ENCODE measurements at regions not wholly inside any gene's neighbourhood (a gene's known extent, or its start where the extent isn't known, plus 50 kb on each side); places are given as distances from the start of the nearest gene placed in this dataset.

DNA sequence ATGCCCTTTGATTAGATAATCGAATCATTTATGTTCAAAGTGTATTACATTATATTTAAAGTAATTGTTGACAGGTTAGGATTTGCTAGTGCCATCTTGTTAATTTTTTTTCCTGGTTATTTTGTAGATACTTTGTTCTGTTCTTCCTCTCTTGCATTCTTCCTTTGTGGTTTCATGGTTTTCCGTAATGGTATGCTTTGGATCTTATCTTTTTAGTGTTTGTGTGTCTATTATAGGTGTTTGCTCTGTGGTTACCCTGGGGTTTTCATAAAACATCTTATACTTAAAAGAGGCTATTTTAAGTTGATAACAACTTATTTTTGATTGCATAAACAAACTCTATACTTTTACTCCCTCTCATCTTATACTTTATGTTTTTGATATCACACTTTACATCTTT, 108.2 kb upstream of the SRD5A3 start:
- no peak overlapping the region for H3K27ac ChIP-seq (ENCODE audit: low read depth, low read length)
- H4K20me1 ChIP-seq (ENCODE audit: insufficient read depth, low read length), result no peaks in the 10 kb centered on the region
- no peaks in the 10 kb centered on the region for H3K27me3 ChIP-seq (ENCODE audit: insufficient read depth, low read length)
- no peak overlapping the region for H3K4me3 Mint-ChIP-seq (ENCODE audit: unreplicated experiment)
- H3K4me1 Mint-ChIP-seq (ENCODE audit: low read depth, unreplicated experiment), result no peaks in the 10 kb centered on the region
- no peaks in the 10 kb centered on the region for H3K4me1 ChIP-seq (ENCODE audit: insufficient read depth, low read length)
- FAIRE-seq (no peak), DNase-seq (ENCODE audit: low read depth) (no peak)
- no peak overlapping the region for H3K4me2 ChIP-seq (ENCODE audit: low read length)
- H3K36me3 ChIP-seq (ENCODE audit: insufficient read depth, low read length), result no peaks in the 10 kb centered on the region
- no peak overlapping the region for H3K4me3 ChIP-seq (ENCODE audit: insufficient read depth, low read depth, low read length)
- H3K27me3 Mint-ChIP-seq (ENCODE audit: low read depth, unreplicated experiment), result no peaks in the 10 kb centered on the region
- peaks cover 29% of the 10 kb centered on the region for H3K9me3 Mint-ChIP-seq (ENCODE audit: unreplicated experiment)
- H3K79me2 ChIP-seq (ENCODE audit: insufficient read depth, low read length), result no peaks in the 10 kb centered on the region
- no peak overlapping the region for H2AFZ ChIP-seq (ENCODE audit: low read depth, low read length)
- no peaks in the 10 kb centered on the region for H3K36me3 Mint-ChIP-seq (ENCODE audit: low read depth, unreplicated experiment)
- TF ChIP-seq CTCF (IDR thresholded peaks at IDR 0.05; ENCODE audit: insufficient read depth, low read depth, low read length) (no peak), EZH2 (IDR thresholded peaks at IDR 0.05; ENCODE audit: insufficient read depth, low read length) (no peak)
- no peak overlapping the region for H3K27ac Mint-ChIP-seq (ENCODE audit: unreplicated experiment)
- H3K9me3 ChIP-seq (ENCODE audit: insufficient read depth, low read depth, low read length), result no peaks in the 10 kb centered on the region
- no peak overlapping the region for H3K9ac ChIP-seq (ENCODE audit: low read length)

DNA sequence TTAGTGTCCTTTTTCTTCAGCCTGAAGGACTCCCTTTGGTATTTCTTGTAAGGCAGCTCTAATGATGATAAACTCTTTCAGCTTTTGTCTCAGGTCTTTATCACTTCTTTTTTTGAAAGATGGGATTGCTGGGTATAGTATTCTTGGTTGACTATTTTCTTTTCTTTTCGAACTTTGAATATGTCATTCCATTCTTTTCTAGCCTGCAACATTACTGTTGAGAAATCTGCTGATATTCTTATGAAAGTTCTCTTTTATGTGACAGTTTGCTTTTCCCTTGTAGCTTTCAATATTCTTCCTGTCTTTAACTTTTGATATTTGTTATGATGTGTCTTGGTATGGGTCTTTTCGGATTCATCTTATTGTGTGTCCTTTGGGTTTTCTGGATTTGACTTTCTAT, 107.6 kb upstream of the SRD5A3 start:
- H3K4me2 ChIP-seq (ENCODE audit: low read length), result no peak overlapping the region
- no peak for DNase-seq (ENCODE audit: low read depth)
- H3K79me2 ChIP-seq (ENCODE audit: insufficient read depth, low read length), result no peaks in the 10 kb centered on the region
- Mint-ChIP-seq H3K4me1 (ENCODE audit: low read depth, unreplicated experiment) (no peaks in the 10 kb centered on the region), H3K27me3 (ENCODE audit: low read depth, unreplicated experiment) (no peaks in the 10 kb centered on the region), H3K36me3 (ENCODE audit: low read depth, unreplicated experiment) (no peaks in the 10 kb centered on the region), H3K4me3 (ENCODE audit: unreplicated experiment) (no peak overlapping the region), H3K9me3 (ENCODE audit: unreplicated experiment) (peaks cover 28% of the 10 kb centered on the region), H3K27ac (ENCODE audit: unreplicated experiment) (no peak overlapping the region)
- no peaks in the 10 kb centered on the region for H4K20me1 ChIP-seq (ENCODE audit: insufficient read depth, low read length)
- H3K9ac ChIP-seq (ENCODE audit: low read length), result no peak overlapping the region
- H3K27ac ChIP-seq (ENCODE audit: low read depth, low read length), result no peak overlapping the region
- TF ChIP-seq CTCF (IDR thresholded peaks at IDR 0.05; ENCODE audit: insufficient read depth, low read depth, low read length), result no peak
- no peak for TF ChIP-seq EZH2 (IDR thresholded peaks at IDR 0.05; ENCODE audit: insufficient read depth, low read length)
- H3K36me3 ChIP-seq (ENCODE audit: insufficient read depth, low read length), result no peaks in the 10 kb centered on the region
- no peaks in the 10 kb centered on the region for H3K4me1 ChIP-seq (ENCODE audit: insufficient read depth, low read length)
- FAIRE-seq, result no peak
- H3K9me3 ChIP-seq (ENCODE audit: insufficient read depth, low read depth, low read length), result no peaks in the 10 kb centered on the region
- H2AFZ ChIP-seq (ENCODE audit: low read depth, low read length), result no peak overlapping the region
- no peak overlapping the region for H3K4me3 ChIP-seq (ENCODE audit: insufficient read depth, low read depth, low read length)
- H3K27me3 ChIP-seq (ENCODE audit: insufficient read depth, low read length), result no peaks in the 10 kb centered on the region

GRCh38 chr4:55241461-55241860, 104.6 kb upstream of the SRD5A3 start:
- no peaks in the 10 kb centered on the region for H3K36me3 Mint-ChIP-seq (ENCODE audit: low read depth, unreplicated experiment)
- Histone ChIP-seq H3K9me3 (ENCODE audit: insufficient read depth, low read depth, low read length) (no peaks in the 10 kb centered on the region), H3K27me3 (ENCODE audit: insufficient read depth, low read length) (no peaks in the 10 kb centered on the region), H4K20me1 (ENCODE audit: insufficient read depth, low read length) (no peaks in the 10 kb centered on the region), H3K4me3 (ENCODE audit: insufficient read depth, low read depth, low read length) (no peak overlapping the region), H2AFZ (ENCODE audit: low read depth, low read length) (no peak overlapping the region), H3K4me1 (ENCODE audit: insufficient read depth, low read length) (no peaks in the 10 kb centered on the region), H3K27ac (ENCODE audit: low read depth, low read length) (no peak overlapping the region), H3K4me2 (ENCODE audit: low read length) (no peak overlapping the region), H3K79me2 (ENCODE audit: insufficient read depth, low read length) (no peaks in the 10 kb centered on the region), H3K9ac (ENCODE audit: low read length) (no peak overlapping the region), H3K36me3 (ENCODE audit: insufficient read depth, low read length) (no peaks in the 10 kb centered on the region)
- FAIRE-seq, result no peak
- H3K4me1 Mint-ChIP-seq (ENCODE audit: low read depth, unreplicated experiment), result no peaks in the 10 kb centered on the region
- no peak overlapping the region for H3K27ac Mint-ChIP-seq (ENCODE audit: unreplicated experiment)
- peaks cover 14% of the 10 kb centered on the region for H3K9me3 Mint-ChIP-seq (ENCODE audit: unreplicated experiment)
- TF ChIP-seq CTCF (IDR thresholded peaks at IDR 0.05; ENCODE audit: insufficient read depth, low read depth, low read length) (no peak), EZH2 (IDR thresholded peaks at IDR 0.05; ENCODE audit: insufficient read depth, low read length) (no peak)
- no peak for DNase-seq (ENCODE audit: low read depth)
- no peaks in the 10 kb centered on the region for H3K27me3 Mint-ChIP-seq (ENCODE audit: low read depth, unreplicated experiment)
- no peak overlapping the region for H3K4me3 Mint-ChIP-seq (ENCODE audit: unreplicated experiment)

Data from astrocyte (in vitro differentiated cells and primary cell).